HEK293 (cell line): ENCODE measurements at regions not wholly inside any gene's neighbourhood (a gene's known extent, or its start where the extent isn't known, plus 50 kb on each side); places are given as distances from the start of the nearest gene placed in this dataset.

Experiments
- CTCF ChIA-PET: fragments of 350-600 bp; formaldehyde crosslinking; extraction: SDS; loops from one replicate; lab custom pipeline; 2021; ENCODE audit warnings: antibody characterized with exemption; lab: Yijun Ruan, JAX
- POLR2A ChIA-PET: fragments of 300-600 bp; formaldehyde crosslinking; extraction: SDS; loops from one replicate; lab custom pipeline; 2020; ENCODE audit warnings: antibody characterized with exemption, inconsistent platforms; lab: Yijun Ruan, JAX
- H3K27ac ChIP-seq: fragments of 200-500 bp; sonication (Bioruptor generic); 2 replicates; pipeline ENCODE4 v1.5.1; 2014; ENCODE audit warnings: low read depth, low read length, control low read depth, inconsistent platforms; ENCODE audit errors: extremely low read depth
- H3K36me3 ChIP-seq, 2 experiments: fragments of 200-500 bp in 1 of 2; sonication (Bioruptor generic) in 1 of 2; 1 replicate in 1 of 2; 2 replicates in 1 of 2; pipeline ENCODE4 v1.5.1; 2014 to 2017; ENCODE audit warnings: inconsistent platforms in 2 of 2, low read length in 2 of 2; ENCODE audit not compliant: control insufficient read depth in 2 of 2, insufficient read depth in 1 of 2
- H3K4me1 ChIP-seq: fragments of 200-500 bp; sonication (Bioruptor generic); 2 replicates; pipeline ENCODE4 v1.5.1; 2014; ENCODE audit warnings: mild to moderate bottlenecking, low read length, inconsistent platforms; ENCODE audit not compliant: control insufficient read depth, insufficient read depth
- H3K4me3 ChIP-seq: 2 replicates; pipeline ENCODE4 v1.5.1; 2011; ENCODE audit warnings: low read depth, mild to moderate bottlenecking, control low read depth, low read length, moderate library complexity
- H3K9me3 ChIP-seq: fragments of 200-500 bp; sonication (Bioruptor generic); 2 replicates; pipeline ENCODE4 v1.5.1; 2014; ENCODE audit warnings: low read depth, low read length, inconsistent platforms; ENCODE audit not compliant: control insufficient read depth, insufficient read depth
- BCL11A ChIP-seq: fragments of 450-650 bp; formaldehyde crosslinking; IDR thresholded peaks from 2 replicates; pipeline ENCODE4 v1.5.1; 2016; ENCODE audit warnings: low read depth, missing biosample characterization, missing genetic modification characterization
- FEZF1 ChIP-seq: fragments of 450-650 bp; formaldehyde crosslinking; IDR thresholded peaks from 2 replicates; pipeline ENCODE4 v1.5.1; 2016; ENCODE audit warnings: missing biosample characterization, missing genetic modification characterization
- GLI2 ChIP-seq: fragments of 450-650 bp; formaldehyde crosslinking; IDR thresholded peaks from 2 replicates; pipeline ENCODE4; 2017; ENCODE audit warnings: missing biosample characterization, missing genetic modification characterization, low read depth, borderline replicate concordance
- INSM2 ChIP-seq: fragments of 450-650 bp; formaldehyde crosslinking; IDR thresholded peaks from 2 replicates; pipeline ENCODE4 v1.5.1; 2016; ENCODE audit warnings: missing biosample characterization, missing genetic modification characterization
- PATZ1 ChIP-seq: fragments of 450-650 bp; formaldehyde crosslinking; IDR thresholded peaks from 2 replicates; pipeline ENCODE4 v1.5.1; 2016; ENCODE audit warnings: missing biosample characterization, missing genetic modification characterization
- PRDM1 ChIP-seq: fragments of 450-650 bp; formaldehyde crosslinking; IDR thresholded peaks from 2 replicates; pipeline ENCODE4; 2016; ENCODE audit warnings: missing biosample characterization, missing genetic modification characterization
- REPIN1 ChIP-seq: fragments of 450-650 bp; formaldehyde crosslinking; IDR thresholded peaks from 2 replicates; pipeline ENCODE4 v1.5.1; 2017; ENCODE audit warnings: missing biosample characterization, missing genetic modification characterization, low read depth
- SCRT1 ChIP-seq: fragments of 450-650 bp; formaldehyde crosslinking; IDR thresholded peaks from 2 replicates; pipeline ENCODE4 v1.5.1; 2016; ENCODE audit warnings: missing biosample characterization, missing genetic modification characterization, borderline replicate concordance
- TRIM28 ChIP-seq: IDR thresholded peaks from 2 replicates; pipeline ENCODE4 v1.6.1; 2011; ENCODE audit warnings: low read length, control low read depth, borderline replicate concordance
- YY2 ChIP-seq: fragments of 450-650 bp; formaldehyde crosslinking; IDR thresholded peaks from 2 replicates; pipeline ENCODE4 v1.5.1; 2016; ENCODE audit warnings: missing biosample characterization, missing genetic modification characterization
- ZBTB20 ChIP-seq: fragments of 450-650 bp; formaldehyde crosslinking; IDR thresholded peaks from 2 replicates; pipeline ENCODE4 v1.5.1; 2016; ENCODE audit warnings: missing biosample characterization, missing genetic modification characterization
- ZBTB48 ChIP-seq: fragments of 450-650 bp; formaldehyde crosslinking; IDR thresholded peaks from 2 replicates; pipeline ENCODE4 v1.5.1; 2016; ENCODE audit warnings: missing biosample characterization, missing genetic modification characterization
- ZEB2 ChIP-seq: fragments of 450-650 bp; formaldehyde crosslinking; IDR thresholded peaks from 2 replicates; pipeline ENCODE4 v1.5.1; 2016; ENCODE audit warnings: missing biosample characterization, missing genetic modification characterization
- ZFP37 ChIP-seq: fragments of 450-650 bp; formaldehyde crosslinking; IDR thresholded peaks from 2 replicates; pipeline ENCODE4 v1.5.1; 2016; ENCODE audit warnings: missing biosample characterization, missing genetic modification characterization
- ZFP41 ChIP-seq: fragments of 450-650 bp; formaldehyde crosslinking; IDR thresholded peaks from 2 replicates; pipeline ENCODE4 v1.5.1; 2016; ENCODE audit warnings: missing biosample characterization, missing genetic modification characterization, borderline replicate concordance
- ZNF112 ChIP-seq: fragments of 450-650 bp; formaldehyde crosslinking; IDR thresholded peaks from 2 replicates; pipeline ENCODE4 v1.5.0; 2017; ENCODE audit warnings: missing biosample characterization, missing genetic modification characterization
- ZNF121 ChIP-seq: fragments of 450-650 bp; formaldehyde crosslinking; IDR thresholded peaks from 2 replicates; pipeline ENCODE4 v1.5.1; 2016; ENCODE audit warnings: missing biosample characterization, missing genetic modification characterization
- ZNF138 ChIP-seq: fragments of 450-650 bp; formaldehyde crosslinking; IDR thresholded peaks from 2 replicates; pipeline ENCODE4 v1.5.1; 2016; ENCODE audit warnings: missing biosample characterization, missing genetic modification characterization, borderline replicate concordance
- ZNF16 ChIP-seq: fragments of 450-650 bp; formaldehyde crosslinking; IDR thresholded peaks from 2 replicates; pipeline ENCODE4 v1.5.1; 2016; ENCODE audit warnings: low read depth, missing biosample characterization, missing genetic modification characterization
- ZNF169 ChIP-seq: fragments of 450-650 bp; formaldehyde crosslinking; IDR thresholded peaks from 2 replicates; pipeline ENCODE4 v1.5.1; 2016; ENCODE audit warnings: missing biosample characterization, missing genetic modification characterization
- ZNF19 ChIP-seq: fragments of 450-650 bp; formaldehyde crosslinking; IDR thresholded peaks from 2 replicates; pipeline ENCODE4; 2016; ENCODE audit warnings: missing biosample characterization, missing genetic modification characterization, low read depth
- ZNF202 ChIP-seq: fragments of 450-650 bp; formaldehyde crosslinking; IDR thresholded peaks from 2 replicates; pipeline ENCODE4 v1.5.1; 2016; ENCODE audit warnings: missing biosample characterization, missing genetic modification characterization, borderline replicate concordance
- ZNF223 ChIP-seq: fragments of 450-650 bp; formaldehyde crosslinking; IDR thresholded peaks from 2 replicates; pipeline ENCODE4 v1.5.1; 2016; ENCODE audit warnings: missing biosample characterization, missing genetic modification characterization
- ZNF248 ChIP-seq: fragments of 450-650 bp; formaldehyde crosslinking; IDR thresholded peaks from 2 replicates; pipeline ENCODE4 v1.5.1; 2017; ENCODE audit warnings: missing biosample characterization, missing genetic modification characterization
- ZNF292 ChIP-seq: fragments of 450-650 bp; formaldehyde crosslinking; IDR thresholded peaks from 2 replicates; pipeline ENCODE4 v1.5.1; 2016; ENCODE audit warnings: low read depth, missing biosample characterization, missing genetic modification characterization, borderline replicate concordance
- ZNF324 ChIP-seq: fragments of 450-650 bp; formaldehyde crosslinking; IDR thresholded peaks from 2 replicates; pipeline ENCODE4 v1.5.1; 2016; ENCODE audit warnings: missing biosample characterization, missing genetic modification characterization
- ZNF366 ChIP-seq: fragments of 450-650 bp; formaldehyde crosslinking; conservative IDR thresholded peaks from 2 replicates; pipeline ENCODE4 v1.5.1; 2016; ENCODE audit warnings: missing biosample characterization, missing genetic modification characterization
- ZNF426 ChIP-seq: fragments of 450-650 bp; formaldehyde crosslinking; IDR thresholded peaks from 2 replicates; pipeline ENCODE4 v1.5.1; 2017; ENCODE audit warnings: missing biosample characterization, missing genetic modification characterization, mild to moderate bottlenecking, inconsistent platforms, moderate library complexity
- ZNF473 ChIP-seq: fragments of 450-650 bp; formaldehyde crosslinking; IDR thresholded peaks from 2 replicates; pipeline ENCODE4 v1.5.1; 2017; ENCODE audit warnings: missing biosample characterization, missing genetic modification characterization
- ZNF501 ChIP-seq: fragments of 450-650 bp; formaldehyde crosslinking; IDR thresholded peaks from 2 replicates; pipeline ENCODE4 v1.5.1; 2016; ENCODE audit warnings: missing biosample characterization, missing genetic modification characterization
- ZNF623 ChIP-seq: fragments of 450-650 bp; formaldehyde crosslinking; IDR thresholded peaks from 2 replicates; pipeline ENCODE4 v1.5.1; 2016; ENCODE audit warnings: missing biosample characterization, missing genetic modification characterization
- ZNF654 ChIP-seq: fragments of 450-650 bp; formaldehyde crosslinking; IDR thresholded peaks from 2 replicates; pipeline ENCODE4 v1.5.1; 2016; ENCODE audit warnings: low read depth, missing biosample characterization, missing genetic modification characterization
- ZNF664 ChIP-seq: fragments of 450-650 bp; formaldehyde crosslinking; IDR thresholded peaks from 2 replicates; pipeline ENCODE4 v1.5.1; 2016; ENCODE audit warnings: missing biosample characterization, missing genetic modification characterization
- ZNF670 ChIP-seq: fragments of 450-650 bp; formaldehyde crosslinking; IDR thresholded peaks from 2 replicates; pipeline ENCODE4 v1.5.1; 2016; ENCODE audit warnings: missing biosample characterization, missing genetic modification characterization, low read depth
- ZNF704 ChIP-seq: fragments of 450-650 bp; formaldehyde crosslinking; IDR thresholded peaks from 2 replicates; pipeline ENCODE4 v1.5.1; 2016; ENCODE audit warnings: missing biosample characterization, missing genetic modification characterization
- ZNF830 ChIP-seq: fragments of 450-650 bp; IDR thresholded peaks from 2 replicates; pipeline ENCODE4 v1.5.0; 2018; ENCODE audit warnings: missing biosample characterization, missing genetic modification characterization, low read depth, mild to moderate bottlenecking, moderate library complexity
- ZSCAN23 ChIP-seq: fragments of 450-650 bp; formaldehyde crosslinking; IDR thresholded peaks from 2 replicates; pipeline ENCODE4 v1.5.1; 2016; ENCODE audit warnings: missing biosample characterization, missing genetic modification characterization

- Histone ChIP-seq H3K27ac (peak overlapping the region; percentile 55), H3K4me3 (no peak overlapping the region), H3K36me3 (no peaks in the 10 kb centered on the region), H3K9me3 (no peaks in the 10 kb centered on the region), H3K4me1 (0 out of 2 replicates have a peak, but pooled peaks cover 9% of the 10 kb centered on the region)
- POLR2A ChIA-PET, result no interaction called here
- CTCF ChIA-PET, result interaction anchor here (0.6 kb wide), 1 partner anchor 516 kb away, joined by 3 read pairs; no protein-coding TSS in a partner anchor
- TF ChIP-seq YY2 (tag by site-specific recombination) (no peak), ZFP37 (tag by site-specific recombination) (0 out of 2 replicates have a peak, but pooled peaks have one; percentile 21), TRIM28 (peak; percentile 73), ZFP41 (no peak), ZEB2 (tag by site-specific recombination) (peak; percentile 87), ZNF704 (tag by site-specific recombination) (no peak), PATZ1 (tag by site-specific recombination) (0 out of 2 replicates have a peak, but pooled peaks have one; percentile 50), ZBTB48 (tag by site-specific recombination) (no peak), ZNF112 (tag by site-specific recombination) (no peak), FEZF1 (peak; percentile 99), INSM2 (tag by site-specific recombination) (peak; percentile 92), ZNF366 (peak; percentile 47), ZNF830 (tag by site-specific recombination) (no peak), ZNF138 (tag by site-specific recombination) (no peak), ZNF623 (tag by site-specific recombination) (no peak; the same call in 1 of the 2 replicates), ZNF292 (tag by site-specific recombination) (no peak), BCL11A (0 out of 2 replicates have a peak, but pooled peaks have one; percentile 32), ZNF169 (tag by site-specific recombination) (no peak), SCRT1 (tag by site-specific recombination) (peak; percentile 42), ZNF248 (tag by site-specific recombination) (no peak), ZNF501 (no peak; the same call in 1 of the 2 replicates), ZNF670 (no peak), REPIN1 (tag by site-specific recombination) (no peak), ZNF202 (tag by site-specific recombination) (no peak), ZSCAN23 (no peak), ZBTB20 (no peak; the same call in 1 of the 2 replicates), ZNF16 (tag by site-specific recombination) (peak; percentile 78; the same call in 1 of the 2 replicates), ZNF426 (tag by site-specific recombination) (no peak), ZNF473 (tag by site-specific recombination) (no peak), GLI2 (tag by site-specific recombination) (no peak; the same call in 1 of the 2 replicates), ZNF664 (peak; percentile 33; the same call in 1 of the 2 replicates), ZNF121 (tag by site-specific recombination) (no peak), ZNF223 (tag by site-specific recombination) (no peak), ZNF654 (tag by site-specific recombination) (no peak), ZNF324 (0 out of 2 replicates have a peak, but pooled peaks have one; percentile 36), PRDM1 (tag by site-specific recombination) (no peak), ZNF19 (tag by site-specific recombination) (no peak)
Measured at GRCh38 chr9:87140605-87141109, 193.4 kb upstream of the GAS1 start.
